Aorta (tissue), 5 donors: ENCODE measurements at regions not wholly inside any gene's neighbourhood (a gene's known extent, or its start where the extent isn't known, plus 50 kb on each side); places are given as distances from the start of the nearest gene placed in this dataset.

Experiments used
- ATAC-seq: fragments of 200-7000 bp; cut with Tn5 transposase; one replicate; pipeline ENCODE4 v1.9.1; 2022; ENCODE audit warnings: moderate library complexity; ENCODE audit not compliant: low FRiP score
- DNase-seq, 2 donors: peaks; one replicate each; pipeline ENCODE4 v3.0.0-alpha.2; 2020
- H3K27ac ChIP-seq, 2 donors: one replicate each; pipeline ENCODE4 v1.5.1; 2013; ENCODE audit warnings: low read length in 2 of 2, mild to moderate bottlenecking in 2 of 2, moderate library complexity in 2 of 2, control low read depth in 1 of 2, inconsistent platforms in 1 of 2, low read depth in 1 of 2
- H3K27me3 ChIP-seq, 2 donors: one replicate each; pipeline ENCODE4 v1.6.1; 2013; ENCODE audit warnings: control low read depth in 1 of 2, low read length in 1 of 2, mild to moderate bottlenecking in 1 of 2, moderate library complexity in 1 of 2; ENCODE audit not compliant: insufficient read depth in 2 of 2, control insufficient read depth in 1 of 2
- H3K36me3 ChIP-seq, 2 donors: one replicate each; pipeline ENCODE4 v1.6.1; 2013; ENCODE audit warnings: control low read depth in 1 of 2, low read length in 1 of 2, mild to moderate bottlenecking in 1 of 2; ENCODE audit not compliant: insufficient read depth in 2 of 2, control insufficient read depth in 1 of 2
- H3K4me1 ChIP-seq, 2 donors: one replicate each; pipeline ENCODE4 v1.6.1; 2013; ENCODE audit warnings: low read length in 2 of 2, control low read depth in 1 of 2, mild to moderate bottlenecking in 1 of 2, moderate library complexity in 1 of 2; ENCODE audit not compliant: insufficient read depth in 2 of 2, control insufficient read depth in 1 of 2
- H3K4me3 ChIP-seq, 2 donors: one replicate each; pipeline ENCODE4 v1.5.1; 2013; ENCODE audit warnings: low read length in 2 of 2, control low read depth in 1 of 2, mild to moderate bottlenecking in 1 of 2
- H3K9me3 ChIP-seq: one replicate; pipeline ENCODE4 v1.6.1; 2013; ENCODE audit warnings: mild to moderate bottlenecking, low read length; ENCODE audit not compliant: control insufficient read depth
- WGBS, 2 donors: extraction: QIAGEN DNeasy Blood & Tissue Kit; methylation state at CpG; one replicate each; pipeline ENCODE4 v1.1.7; 2013; 5-methylcytosine and 5-hydroxymethylcytosine counted together
- intact Hi-C, 2 donors: fragments of 100-400 bp; cut with DNase I; formaldehyde crosslinking; loops; one replicate each; pipeline versions ENCODE4 v1.14.2 to v1.15.0; 2022
- donor health status: healthy with polysubstance abuse.
- donor health status: Bipolar disorder and iron deficiency.
- donor health status: DM: no; HTN: no; CAD: no.
- donor health status: DM: no; HTN: no; CAD: no.
- donor health status: DM: yes; HTN: yes; CAD: no.

- no peak overlapping the region for H3K4me3 ChIP-seq
- ATAC-seq (no peak), DNase-seq (no peak)
- H3K27me3 ChIP-seq = no peaks in the 10 kb centered on the region
- no peaks in the 10 kb centered on the region for H3K9me3 ChIP-seq
- H3K36me3 ChIP-seq = no peaks in the 10 kb centered on the region
- no peak overlapping the region for H3K27ac ChIP-seq
- intact Hi-C loops = no loop called here
- whole genome bisulfite sequencing, 2 donors = 70 to 77% methylated on average over 4 of the region's 4 CpGs
- peaks cover 0 to 4% of the 10 kb centered on the region in 2 donors for H3K4me1 ChIP-seq
These were observed 348.4 kb downstream of the BRINP1 start for GRCh38 chr9:119020730-119021333.

- Histone ChIP-seq H3K4me3 (no peak overlapping the region), H3K27ac (peak overlapping the region; percentile 92 to 98), H3K36me3 (no peaks in the 10 kb centered on the region), H3K4me1 (peaks cover 0 to 6% of the 10 kb centered on the region in 2 donors), H3K9me3 (no peaks in the 10 kb centered on the region), H3K27me3 (no peaks in the 10 kb centered on the region)
- ATAC-seq (peak; percentile 88), DNase-seq (peak; percentile 80)
- WGBS, 2 donors = 3 to 4% methylated on average over 4 of the region's 4 CpGs
- intact Hi-C loops = loop anchor here (2.0 kb wide), 2 partner anchors 21 to 97 kb away; no protein-coding TSS in a partner anchor
These were observed 343.1 kb downstream of the BRINP1 start for GRCh38 chr9:119026120-119026519.

- H3K4me3 ChIP-seq = no peak overlapping the region
- H3K27ac ChIP-seq = peak overlapping the region; percentile 96 to 97
- ATAC-seq (no peak), DNase-seq (no peak)
- H3K27me3 ChIP-seq = no peaks in the 10 kb centered on the region
- peaks cover 0 to 6% of the 10 kb centered on the region in 2 donors for H3K4me1 ChIP-seq
- no peaks in the 10 kb centered on the region for H3K36me3 ChIP-seq
- 60 to 71% methylated on average over 7 of the region's 7 CpGs for WGBS, 2 donors
- intact Hi-C loops = loop anchor here (2.0 kb wide), 2 partner anchors 23 to 99 kb away; no protein-coding TSS in a partner anchor
- H3K9me3 ChIP-seq = no peaks in the 10 kb centered on the region
These were observed 341.1 kb downstream of the BRINP1 start for GRCh38 chr9:119027901-119028699.

- intact Hi-C loops = no loop called here
- 92 to 95% methylated on average over 5 of the region's 5 CpGs for WGBS, 2 donors
These were observed 339.3 kb downstream of the BRINP1 start for GRCh38 chr9:119029886-119030285.

GRCh38 chr9:119033596-119033995 is 335.6 kb downstream of the BRINP1 start:
- WGBS, 2 donors = 28 to 54% methylated on average over 3 of the region's 3 CpGs
- intact Hi-C loops = no loop called here
- ATAC-seq (no peak), DNase-seq (no peak)
- H3K4me3 ChIP-seq = no peak overlapping the region
- H3K9me3 ChIP-seq = no peaks in the 10 kb centered on the region
- no peaks in the 10 kb centered on the region for H3K4me1 ChIP-seq
- no peak overlapping the region for H3K27ac ChIP-seq
- H3K36me3 ChIP-seq = no peaks in the 10 kb centered on the region
- H3K27me3 ChIP-seq = no peaks in the 10 kb centered on the region

More at GRCh38 chr9:119029886-119030285, 339.3 kb downstream of the BRINP1 start:
- Histone ChIP-seq H3K4me3 (no peak overlapping the region), H3K36me3 (no peaks in the 10 kb centered on the region), H3K4me1 (peaks cover 0 to 6% of the 10 kb centered on the region in 2 donors), H3K27me3 (no peaks in the 10 kb centered on the region), H3K9me3 (no peaks in the 10 kb centered on the region), H3K27ac (no peak overlapping the region)
- no peak for ATAC-seq
- DNase-seq = no peak

- H3K27ac ChIP-seq = no peak overlapping the region
- no peak for ATAC-seq
- H3K36me3 ChIP-seq = no peaks in the 10 kb centered on the region
- DNase-seq = no peak
- H3K4me1 ChIP-seq = no peaks in the 10 kb centered on the region
- 86 to 88% methylated on average over 2 of the region's 2 CpGs for WGBS, 2 donors
- intact Hi-C loops = no loop called here
- no peaks in the 10 kb centered on the region for H3K9me3 ChIP-seq
- H3K4me3 ChIP-seq = no peak overlapping the region
- H3K27me3 ChIP-seq = no peaks in the 10 kb centered on the region
These were observed 332.3 kb downstream of the BRINP1 start for GRCh38 chr9:119036969-119037368.

GRCh38 chr9:119043996-119044395 is 325.2 kb downstream of the BRINP1 start:
- 56 to 73% methylated on average over 1 of the region's 1 CpG for WGBS, 2 donors
- no peak for ATAC-seq

GRCh38 chr9:119044806-119045205 is 324.4 kb downstream of the BRINP1 start:
- peak; percentile 52 for ATAC-seq
- DNase-seq = no peak
- Histone ChIP-seq H3K4me1 (no peaks in the 10 kb centered on the region), H3K4me3 (no peak overlapping the region), H3K9me3 (no peaks in the 10 kb centered on the region), H3K36me3 (no peaks in the 10 kb centered on the region), H3K27ac (no peak overlapping the region), H3K27me3 (no peaks in the 10 kb centered on the region)
- WGBS, 2 donors = 83 to 94% methylated on average over 1 of the region's 1 CpG
- intact Hi-C loops = no loop called here

More at GRCh38 chr9:119043996-119044395, 325.2 kb downstream of the BRINP1 start:
- no peak for DNase-seq
- Histone ChIP-seq H3K27ac (no peak overlapping the region), H3K4me3 (no peak overlapping the region), H3K36me3 (no peaks in the 10 kb centered on the region), H3K27me3 (no peaks in the 10 kb centered on the region), H3K4me1 (no peaks in the 10 kb centered on the region), H3K9me3 (no peaks in the 10 kb centered on the region)
- intact Hi-C loops = no loop called here
